ENCODE measurements at regions not wholly inside any gene's neighbourhood (a gene's known extent, or its start where the extent isn't known, plus 50 kb on each side); places are given as distances from the start of the nearest gene placed in this dataset.
"Not testable (repeated sequence)": the region's sequence is repeated elsewhere in the genome, so short reads cannot be mapped to it uniquely, and the experiment has no call there.

DNA sequence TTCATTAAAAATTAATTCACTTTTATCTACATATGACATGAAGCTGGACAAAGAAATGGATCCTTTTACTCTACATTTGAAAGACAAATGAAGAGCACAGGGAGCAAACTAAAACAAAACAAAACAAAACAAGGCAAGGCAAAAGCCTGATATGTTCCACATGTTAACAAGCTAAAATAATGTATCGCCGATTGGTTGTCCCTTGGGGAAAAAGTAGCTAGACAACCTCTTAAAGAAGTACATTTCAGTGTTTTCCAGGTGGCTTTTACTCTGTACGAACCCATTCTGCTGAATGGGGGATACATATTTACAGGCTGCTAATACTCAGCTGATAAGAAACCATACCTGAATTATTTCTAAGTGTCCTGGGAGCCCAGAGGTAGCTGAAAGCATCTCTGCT is 493.0 kb upstream of the TBL1XR1 start:
- DNase-seq, result no peak

- DNase-seq, result no peak
Measured at GRCh38 chr3:177692304-177692975, 495.2 kb upstream of the TBL1XR1 start.

GRCh38 chr3:177693616-177694264 is 496.5 kb upstream of the TBL1XR1 start:
- DNase-seq, result no peak

- DNase-seq, result no peak
Measured at GRCh38 chr3:177694316-177694715, 497.0 kb upstream of the TBL1XR1 start.

DNA sequence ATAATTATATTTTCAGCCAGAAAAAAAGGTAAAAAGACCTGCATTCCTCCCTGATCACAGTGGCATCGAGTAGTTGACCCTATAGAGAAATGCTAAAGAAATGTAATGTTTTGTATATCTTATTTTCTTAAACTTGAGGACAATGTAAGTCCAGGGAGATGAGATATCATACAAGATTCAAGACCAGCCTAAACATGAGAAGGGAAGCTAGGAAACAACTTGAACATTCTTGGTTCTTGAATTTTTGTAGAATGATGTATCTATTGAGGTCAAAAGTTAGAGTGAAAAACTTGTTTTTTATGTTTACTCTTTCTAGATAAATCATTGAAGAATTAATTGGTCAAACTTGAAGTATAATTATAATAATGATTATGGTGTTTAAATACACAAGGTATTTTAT is 497.7 kb upstream of the TBL1XR1 start:
- DNase-seq, result no peak

DNA sequence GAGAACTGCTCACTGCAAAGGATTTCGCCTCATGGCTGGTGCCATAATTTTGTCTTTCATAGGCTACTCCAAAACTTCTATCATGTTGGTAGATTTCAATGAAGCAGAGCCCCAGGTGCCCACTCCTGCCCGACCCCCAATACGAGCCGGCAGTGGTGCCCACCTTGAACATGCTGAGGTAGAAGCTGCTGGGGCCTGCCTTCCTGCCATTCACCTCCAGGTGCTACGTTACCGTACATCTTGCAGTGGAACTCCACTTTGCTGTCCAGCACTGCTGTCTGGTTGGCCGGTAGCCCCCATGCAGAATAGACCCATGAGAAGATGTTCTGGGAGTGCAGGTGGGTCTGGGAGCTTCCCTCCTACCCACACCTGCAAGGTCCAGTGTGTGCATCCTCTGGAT is 502.8 kb upstream of the TBL1XR1 start:
- DNase-seq, result no peak

DNA sequence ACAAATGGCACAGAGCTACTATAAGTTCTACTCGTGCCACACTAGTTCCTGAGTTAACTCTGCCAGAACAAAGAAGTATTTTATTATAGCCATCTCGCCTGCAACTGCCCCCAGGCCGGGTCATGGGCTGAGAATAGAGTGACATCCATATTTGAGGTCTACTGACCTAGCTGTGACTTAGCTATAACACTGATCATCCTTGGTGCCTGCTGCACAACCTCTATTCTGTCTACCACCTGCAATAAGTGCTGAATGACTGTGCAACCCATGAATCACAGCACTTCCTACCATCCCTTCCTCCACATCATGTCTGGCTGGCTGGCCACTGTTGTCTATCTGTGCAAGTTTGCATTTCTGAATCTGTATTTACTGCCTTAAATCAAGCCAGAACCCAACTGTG is 506.5 kb upstream of the TBL1XR1 start:
- peak; percentile 20 for DNase-seq

DNA sequence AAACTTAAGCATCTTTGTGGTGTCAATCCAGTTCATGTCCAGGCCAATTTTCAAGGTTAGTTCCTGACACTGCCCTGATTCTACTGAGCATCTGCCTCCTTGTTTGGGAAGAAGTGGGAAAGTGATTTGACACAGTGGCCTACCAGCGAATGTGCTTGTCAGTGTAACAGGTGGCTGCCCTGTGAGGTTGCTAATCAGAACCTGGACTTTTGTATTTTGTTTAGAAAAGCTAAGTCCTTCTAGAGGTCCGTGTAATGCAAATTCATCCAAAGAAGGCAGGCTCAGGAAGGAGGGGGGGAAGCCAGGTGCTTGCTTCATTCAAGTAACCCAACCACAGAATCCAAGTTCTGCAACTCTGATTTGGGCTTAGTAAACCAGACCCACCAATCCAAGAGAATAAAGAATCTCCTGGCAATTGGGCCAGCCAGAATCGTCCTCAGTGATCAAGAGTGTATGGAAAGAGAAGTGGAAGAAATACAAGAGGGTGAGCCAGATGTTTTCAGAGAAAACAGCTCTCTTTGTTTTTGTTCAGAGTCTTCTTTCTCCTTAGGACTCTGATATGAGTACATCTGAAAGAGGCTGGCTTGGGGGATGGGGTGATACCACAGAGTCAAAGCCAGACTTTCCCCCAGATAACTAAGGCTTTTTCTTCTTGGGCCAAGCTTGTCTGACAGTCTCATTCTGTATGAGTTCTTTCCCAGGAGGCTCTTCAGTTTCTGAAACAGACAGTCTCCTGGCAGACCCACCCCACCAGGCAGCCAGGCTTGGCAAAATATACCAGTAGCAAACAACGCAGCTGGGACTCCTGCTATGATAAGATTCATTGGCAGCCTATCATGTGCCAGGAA is 508.9 kb upstream of the TBL1XR1 start:
- no peak for DNase-seq

- not testable (repeated sequence) for DNase-seq
Measured at GRCh38 chr3:177709470-177709869, 512.2 kb upstream of the TBL1XR1 start.

- no peak for DNase-seq
Measured at GRCh38 chr3:177710506-177710905, 513.2 kb upstream of the TBL1XR1 start.

DNA sequence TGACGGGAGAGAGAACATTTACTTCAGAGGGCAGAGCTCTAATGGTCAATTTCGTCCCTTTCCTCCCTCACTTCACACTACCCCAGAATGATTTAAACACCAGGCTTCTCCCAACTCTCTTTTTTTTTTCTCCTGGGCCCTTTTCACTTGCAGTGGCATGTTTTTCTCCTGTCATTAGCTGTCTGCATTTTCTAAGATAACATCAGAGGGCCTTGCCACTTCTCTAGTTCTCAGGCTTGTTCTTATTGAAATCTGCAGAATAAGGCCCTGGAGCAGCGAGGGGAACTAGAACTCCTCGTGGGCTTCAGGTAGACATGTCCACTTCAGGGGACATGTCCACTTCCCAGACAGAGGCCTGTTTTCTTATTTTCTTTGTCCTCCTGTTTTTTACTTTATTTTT is 514.4 kb upstream of the TBL1XR1 start:
- no peak for DNase-seq

GRCh38 chr3:177713928-177714900 is 516.9 kb upstream of the TBL1XR1 start:
- no peak for DNase-seq

DNA sequence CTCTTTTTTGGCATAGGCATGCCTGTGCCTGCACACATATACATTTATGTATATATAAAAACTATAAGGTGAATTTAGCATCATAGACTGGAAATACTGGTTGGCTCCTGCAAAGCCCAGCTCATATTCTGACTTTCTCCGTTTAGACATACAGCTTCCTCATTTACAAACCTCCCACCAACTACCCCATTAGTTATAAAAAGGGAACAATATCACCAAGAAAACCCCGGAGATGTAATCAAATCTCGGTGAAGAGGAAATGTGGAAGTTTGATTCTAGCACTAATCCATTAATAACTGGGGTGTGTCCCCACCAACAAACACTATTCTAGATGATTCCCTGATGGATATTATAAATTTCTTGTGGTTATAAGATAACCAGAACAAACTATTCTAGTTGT is 517.7 kb upstream of the TBL1XR1 start:
- DNase-seq, result no peak

DNA sequence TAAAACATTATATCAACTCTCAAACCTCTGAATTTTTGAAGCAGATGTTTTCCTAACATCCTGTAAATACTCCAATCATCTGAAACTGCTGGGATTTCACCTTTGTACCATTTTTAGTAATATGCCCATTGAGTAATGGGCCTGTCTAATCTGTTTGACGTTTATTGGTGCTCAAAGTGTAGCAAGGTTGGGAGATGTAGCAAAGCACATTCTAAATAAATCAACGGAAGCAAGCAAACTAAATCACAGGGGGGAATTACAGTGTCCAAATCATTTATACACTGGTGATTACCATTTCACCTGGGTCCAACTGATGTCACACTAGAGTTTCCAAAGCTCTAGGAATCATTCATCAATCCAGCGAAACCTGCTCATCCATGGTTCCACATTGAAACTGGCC is 518.7 kb upstream of the TBL1XR1 start:
- no peak for DNase-seq

GRCh38 chr3:177720927-177721326 is 523.6 kb upstream of the TBL1XR1 start:
- not testable (repeated sequence) for DNase-seq

DNA sequence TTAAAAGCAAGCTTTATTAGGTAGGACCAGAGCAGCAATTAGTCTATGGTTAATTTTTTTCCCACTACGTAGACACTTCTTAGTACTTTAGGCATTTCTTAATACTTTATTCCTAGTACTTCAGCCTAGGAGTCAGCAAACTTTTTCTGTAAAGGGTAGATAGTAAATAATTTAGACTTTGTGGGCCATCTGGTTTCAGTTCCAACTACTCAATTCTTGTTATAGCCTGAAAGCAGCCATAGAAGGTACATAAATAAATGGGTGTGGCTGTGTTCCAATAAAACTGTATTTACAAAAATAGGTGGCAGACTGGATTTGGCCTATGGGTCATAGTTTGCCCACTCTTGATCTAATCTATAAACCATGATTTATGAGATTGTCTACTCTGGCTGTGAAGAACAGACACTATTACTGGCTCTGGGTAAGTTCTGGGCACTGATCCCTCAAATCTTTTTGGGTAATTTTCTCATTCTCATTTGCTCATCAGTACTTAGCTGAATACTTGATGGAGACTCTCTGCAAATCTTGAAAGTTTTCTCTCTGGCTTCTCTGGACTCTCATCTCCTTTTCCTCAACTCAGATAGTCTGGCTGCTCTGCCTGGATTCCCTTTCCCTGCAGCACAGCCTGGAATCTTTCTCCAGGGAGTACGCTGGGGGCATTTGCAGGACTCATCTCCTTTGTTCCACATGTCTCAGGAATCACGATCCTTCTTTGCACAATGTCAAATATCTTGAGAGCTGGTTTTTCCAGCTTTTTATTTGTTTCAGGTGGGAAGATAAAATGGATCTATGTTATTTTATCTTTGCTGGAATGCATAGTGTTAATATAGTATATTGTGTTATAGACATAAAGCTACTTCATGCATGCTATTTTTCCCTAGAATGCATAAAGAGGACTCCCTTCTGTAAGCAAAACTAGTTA is 524.8 kb upstream of the TBL1XR1 start:
- DNase-seq, result no peak

DNA sequence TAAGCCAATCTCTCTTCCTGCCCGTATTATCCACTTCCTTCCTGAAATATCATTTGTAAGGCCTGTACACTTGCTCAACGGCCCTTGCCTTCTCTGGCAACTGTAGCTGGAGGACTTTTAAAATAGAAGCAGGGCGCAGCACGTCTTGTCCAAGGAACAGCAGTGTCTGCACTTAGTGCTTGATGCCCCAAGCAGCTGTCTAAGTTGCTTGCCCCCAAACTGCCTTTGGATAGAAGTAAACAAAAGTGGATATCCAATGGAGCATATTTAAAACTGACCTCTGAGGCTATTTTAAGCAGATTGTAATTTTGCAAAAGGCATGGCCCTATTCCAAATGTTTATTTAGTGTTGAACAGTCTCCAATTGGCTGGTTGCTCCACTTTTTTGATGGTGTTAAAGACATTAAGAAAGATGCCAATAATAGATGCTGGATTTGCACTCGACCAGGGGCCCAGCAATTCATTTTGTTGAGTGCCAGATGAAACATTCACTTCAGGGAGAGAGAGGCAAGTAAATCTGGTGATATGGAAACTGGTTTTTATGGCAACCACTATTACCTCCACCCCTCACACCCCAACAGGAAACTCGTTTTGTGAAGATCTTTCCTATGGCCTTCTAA is 526.8 kb upstream of the TBL1XR1 start:
- no peak for DNase-seq

DNA sequence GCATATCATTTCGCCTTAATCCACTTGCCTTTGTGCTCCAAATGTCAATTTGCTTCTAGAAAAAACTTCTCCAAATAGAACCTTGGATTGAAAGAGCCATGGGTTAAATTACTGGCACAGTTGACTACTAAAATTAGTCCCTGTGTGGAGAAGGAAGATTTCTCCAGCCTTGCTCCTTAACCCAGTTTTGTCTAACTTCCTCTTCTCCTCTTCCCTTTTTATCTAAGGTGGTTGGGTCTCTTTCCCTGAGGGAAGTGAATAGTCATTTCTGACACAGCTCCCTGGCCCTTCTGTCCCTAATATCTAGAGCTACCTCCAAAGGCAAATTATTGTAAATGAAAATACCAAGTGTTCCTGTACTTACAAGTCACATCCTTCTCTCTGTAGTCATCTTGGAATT is 527.9 kb upstream of the TBL1XR1 start:
- DNase-seq, result no peak

DNA sequence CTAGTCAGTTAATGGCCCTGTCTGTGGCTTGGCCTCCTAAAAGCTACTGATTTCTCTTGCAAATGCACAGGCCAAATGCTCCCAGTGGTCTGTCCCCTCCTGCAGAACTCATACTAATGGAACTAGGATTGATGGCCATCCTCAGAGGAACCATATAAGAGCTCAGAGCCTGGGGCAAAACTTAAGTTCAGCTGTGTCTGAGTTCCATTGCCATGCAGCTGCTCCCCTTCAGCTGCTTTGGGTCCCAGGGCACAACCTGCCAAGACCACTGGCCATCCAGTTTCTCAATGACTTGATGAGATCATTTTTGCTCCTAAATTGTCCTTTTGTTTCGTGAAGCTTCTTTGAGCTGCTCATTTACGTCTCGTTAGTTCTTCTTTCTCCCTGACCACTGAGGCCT is 529.5 kb upstream of the TBL1XR1 start:
- no peak for DNase-seq

DNA sequence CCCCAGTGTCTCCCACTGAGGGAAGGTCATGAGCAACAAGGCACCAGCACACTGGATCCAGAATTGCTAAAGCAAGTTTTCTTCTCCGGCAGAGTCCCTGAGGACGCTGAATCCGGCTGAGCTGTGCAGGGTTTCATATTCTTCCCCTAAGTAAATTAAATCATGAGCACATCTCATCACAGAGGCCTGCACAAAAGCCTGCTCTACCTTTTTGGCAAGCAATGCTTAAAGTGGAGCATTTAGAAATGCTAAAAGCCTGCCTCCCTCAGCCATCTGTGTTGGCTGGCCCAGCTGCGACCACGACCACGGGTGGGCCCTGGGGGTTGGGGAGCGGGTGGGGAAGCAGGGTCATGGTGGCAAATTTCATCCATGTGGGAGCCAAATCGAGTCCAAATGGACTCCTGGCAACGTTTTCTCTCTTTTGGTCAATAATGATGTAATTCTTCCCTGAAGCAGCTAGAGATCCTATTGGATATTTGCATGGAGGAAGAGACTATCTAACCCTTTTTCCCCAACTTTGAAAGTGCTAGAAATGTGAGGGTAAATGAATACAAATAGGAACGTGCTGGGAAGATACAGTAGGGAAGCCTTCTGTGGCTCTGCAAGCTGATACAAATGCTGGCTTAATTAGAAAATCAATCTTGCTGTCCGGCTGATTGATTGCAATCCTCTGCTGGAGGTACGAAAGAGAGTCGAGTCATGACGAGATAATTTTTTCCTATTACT is 532.8 kb upstream of the TBL1XR1 start:
- DNase-seq, result no peak

Measured in activated CD4-positive, alpha-beta T cell treated with anti-CD3 and anti-CD28 coated beads, Interleukin-2, amount 50 U/mL, for 16 hours (primary cell).